Coronary artery (tissue), 2 donors: ENCODE measurements at regions not wholly inside any gene's neighbourhood (a gene's known extent, or its start where the extent isn't known, plus 50 kb on each side); places are given as distances from the start of the nearest gene placed in this dataset.

Source experiments
- DNase-seq: peaks from one replicate; pipeline ENCODE4 v3.0.0-alpha.2; 2017; ENCODE audit warnings: low spot score
- H3K27ac ChIP-seq, 2 donors: fragments of 200-600 bp; sonication (generic); one replicate each; pipeline ENCODE4 v1.5.1; 2016 to 2019
- H3K4me3 ChIP-seq: fragments of 200-600 bp; sonication (generic); 2 replicates; pipeline ENCODE4 v1.5.1; 2016; ENCODE audit warnings: mild to moderate bottlenecking, moderate library complexity
- CTCF ChIP-seq: fragments of 200-600 bp; sonication (generic); IDR thresholded peaks from one replicate; pipeline ENCODE4 v1.5.1; 2019; ENCODE audit warnings: antibody characterized with exemption

GRCh38 chr6:37100745-37101144 lies 69.2 kb upstream of the PIM1 start:
- no peak overlapping the region for H3K4me3 ChIP-seq
- DNase-seq, result no peak
- H3K27ac ChIP-seq, result no peak overlapping the region
- TF ChIP-seq CTCF, result no peak

GRCh38 chr6:37101991-37102298 lies 68.0 kb upstream of the PIM1 start:
- Histone ChIP-seq H3K27ac (peak overlapping the region; percentile 57 to 84), H3K4me3 (peak overlapping the region; percentile 70)
- TF ChIP-seq CTCF, result no peak
- no peak for DNase-seq

- DNase-seq, result peak; percentile 97
- TF ChIP-seq CTCF, result no peak
- Histone ChIP-seq H3K27ac (peak overlapping the region; percentile 57 to 84), H3K4me3 (peak overlapping the region; percentile 70)
Observed at GRCh38 chr6:37102299-37103168, 67.4 kb upstream of the PIM1 start.

GRCh38 chr6:37103169-37104039 lies 66.5 kb upstream of the PIM1 start:
- Histone ChIP-seq H3K4me3 (peak overlapping the region; percentile 70), H3K27ac (peak overlapping the region; percentile 57 to 84)
- no peak for TF ChIP-seq CTCF
- no peak for DNase-seq

GRCh38 chr6:37104824-37105147 lies 65.2 kb upstream of the PIM1 start:
- H3K27ac ChIP-seq, result no peak overlapping the region

More at GRCh38 chr6:37104824-37105147, 65.2 kb upstream of the PIM1 start:
- no peak for DNase-seq
- no peak overlapping the region for H3K4me3 ChIP-seq
- TF ChIP-seq CTCF, result no peak
